NCI-H2107 treated with DMSO at 0.1 percent for 48 hours (cell line): ENCODE measurements at regions not wholly inside any gene's neighbourhood (a gene's known extent, or its start where the extent isn't known, plus 50 kb on each side); places are given as distances from the start of the nearest gene placed in this dataset.

Source experiments
- DNase-seq: peaks from one replicate; lab custom pipeline; 2025; ENCODE audit not compliant: unreplicated experiment; lab: John Stamatoyannopoulos, UW

- DNase-seq, result peak; percentile 82
These were observed 108.8 kb downstream of the B3GNT2 start for GRCh38 chr2:62304429-62305417.

GRCh38 chr2:62303788-62304187 lies 107.9 kb downstream of the B3GNT2 start:
- no peak for DNase-seq

- no peak for DNase-seq
These were observed 106.9 kb downstream of the B3GNT2 start for GRCh38 chr2:62302631-62303435.

GRCh38 chr2:62300925-62301324 lies 105.0 kb downstream of the B3GNT2 start:
- DNase-seq, result no peak

- no peak for DNase-seq
These were observed 101.7 kb downstream of the B3GNT2 start for GRCh38 chr2:62297624-62298010.

GRCh38 chr2:62296832-62297623 lies 101.1 kb downstream of the B3GNT2 start:
- no peak for DNase-seq

GRCh38 chr2:62296034-62296831 lies 100.3 kb downstream of the B3GNT2 start:
- DNase-seq, result no peak

- peak; percentile 40 for DNase-seq
These were observed 97.8 kb downstream of the B3GNT2 start for GRCh38 chr2:62293490-62294271.

GRCh38 chr2:62293151-62293489 lies 97.2 kb downstream of the B3GNT2 start:
- no peak for DNase-seq

GRCh38 chr2:62292190-62292589 lies 96.3 kb downstream of the B3GNT2 start:
- peak; percentile 51 for DNase-seq

GRCh38 chr2:62291517-62292137 lies 95.7 kb downstream of the B3GNT2 start:
- DNase-seq, result no peak

- no peak for DNase-seq
These were observed 95.1 kb downstream of the B3GNT2 start for GRCh38 chr2:62291052-62291451.

GRCh38 chr2:62287899-62288880 lies 92.3 kb downstream of the B3GNT2 start:
- DNase-seq, result peak; percentile 69

- DNase-seq, result no peak
These were observed 91.4 kb downstream of the B3GNT2 start for GRCh38 chr2:62287282-62287681.

GRCh38 chr2:62286089-62286785 lies 90.3 kb downstream of the B3GNT2 start:
- DNase-seq, result no peak

GRCh38 chr2:62284980-62285379 lies 89.1 kb downstream of the B3GNT2 start:
- DNase-seq, result no peak

GRCh38 chr2:62284471-62284870 lies 88.6 kb downstream of the B3GNT2 start:
- no peak for DNase-seq
